ENCODE measurements at regions not wholly inside any gene's neighbourhood (a gene's known extent, or its start where the extent isn't known, plus 50 kb on each side); places are given as distances from the start of the nearest gene placed in this dataset.

- Mint-ChIP-seq H3K27me3 (no peaks in the 10 kb centered on the region), H3K4me3 (no peak overlapping the region), H3K4me1 (no peaks in the 10 kb centered on the region), H3K27ac (no peak overlapping the region), H3K9me3 (ENCODE audit: insufficient read depth) (peaks cover 13% of the 10 kb centered on the region)
- WGBS (ENCODE audit: insufficient coverage), result 88% methylated on average over 2 of the region's 3 CpGs
- no peak overlapping the region for H3K4me2 ChIP-seq (replicated peaks; ENCODE audit: low read depth, low read length, poor library complexity, severe bottlenecking)
- TF ChIP-seq EZH2 (IDR thresholded peaks at IDR 0.05; ENCODE audit: borderline replicate concordance, insufficient read depth, low read depth, low read length, poor library complexity, severe bottlenecking), result no peak
- no peak for TF ChIP-seq CTCF (IDR thresholded peaks at IDR 0.05)
- no peak for ATAC-seq (ENCODE audit: low read depth)
- H3K9ac ChIP-seq (ENCODE audit: low read length), result no peak overlapping the region
- H3K27me3 ChIP-seq (replicated peaks in 1 of 4; ENCODE audit: control extremely low read depth in 1 of 4, control insufficient read depth in 3 of 4, insufficient read depth in 4 of 4, low read length in 3 of 4), result no peaks in the 10 kb centered on the region
- no peak overlapping the region for H2AFZ ChIP-seq (ENCODE audit: insufficient read depth, low read depth, low read length, poor library complexity, severe bottlenecking)
- no peak overlapping the region for H3K27ac ChIP-seq (ENCODE audit: low read length in 2 of 2)
- H4K20me1 ChIP-seq (ENCODE audit: control insufficient read depth, insufficient read depth, low read length, poor library complexity, severe bottlenecking), result no peaks in the 10 kb centered on the region
- ChIA-PET POLR2A (no interaction called here), CTCF (no interaction called here)
- H3K36me3 ChIP-seq (replicated peaks in 1 of 2; ENCODE audit: control extremely low read depth in 1 of 2, control insufficient read depth in 1 of 2, extremely low read depth in 1 of 2, insufficient read depth in 2 of 2, low read length in 1 of 2), result no peaks in the 10 kb centered on the region
- H3K4me3 ChIP-seq (ENCODE audit: control extremely low read depth in 1 of 5, extremely low read depth in 1 of 5, insufficient read depth in 1 of 5, low read depth in 2 of 5, low read length in 4 of 5), result no peak overlapping the region
- peaks cover 0 to 7% (median 0%) of the 10 kb centered on the region in 3 donors for H3K9me3 ChIP-seq (ENCODE audit: control extremely low read depth in 1 of 3, control insufficient read depth in 2 of 3, insufficient read depth in 1 of 3, low read length in 2 of 3)
- intact Hi-C loops (cut with micrococcal nuclease), result no loop called here
- H3K79me2 ChIP-seq (ENCODE audit: control insufficient read depth, insufficient read depth, low read length), result no peaks in the 10 kb centered on the region
- no peaks in the 10 kb centered on the region for H3K4me1 ChIP-seq (ENCODE audit: control insufficient read depth in 2 of 2, insufficient read depth in 2 of 2, low read length in 2 of 2)
- no peak for DNase-seq
Observed at GRCh38 chr7:136256491-136256890, 279.3 kb upstream of the MTPN start.

GRCh38 chr7:136254148-136254547 lies 277.0 kb upstream of the MTPN start:
- no peak overlapping the region for H3K4me3 ChIP-seq (ENCODE audit: control extremely low read depth in 1 of 5, extremely low read depth in 1 of 5, insufficient read depth in 1 of 5, low read depth in 2 of 5, low read length in 4 of 5)
- H3K27me3 Mint-ChIP-seq, result no peaks in the 10 kb centered on the region
- H3K4me2 ChIP-seq (replicated peaks; ENCODE audit: low read depth, low read length, poor library complexity, severe bottlenecking), result no peak overlapping the region
- 93% methylated on average over 3 of the region's 6 CpGs for whole genome bisulfite sequencing (ENCODE audit: insufficient coverage)
- H3K4me1 ChIP-seq (ENCODE audit: control insufficient read depth in 2 of 2, insufficient read depth in 2 of 2, low read length in 2 of 2), result no peaks in the 10 kb centered on the region
- no peaks in the 10 kb centered on the region for H3K9me3 ChIP-seq (ENCODE audit: control extremely low read depth in 1 of 3, control insufficient read depth in 2 of 3, insufficient read depth in 1 of 3, low read length in 2 of 3)
- no peaks in the 10 kb centered on the region for H3K27me3 ChIP-seq (replicated peaks in 1 of 4; ENCODE audit: control extremely low read depth in 1 of 4, control insufficient read depth in 3 of 4, insufficient read depth in 4 of 4, low read length in 3 of 4)
- no peak for ATAC-seq (ENCODE audit: low read depth)
- no peak overlapping the region for H3K27ac ChIP-seq (ENCODE audit: low read length in 2 of 2)
- H3K36me3 ChIP-seq (replicated peaks in 1 of 2; ENCODE audit: control extremely low read depth in 1 of 2, control insufficient read depth in 1 of 2, extremely low read depth in 1 of 2, insufficient read depth in 2 of 2, low read length in 1 of 2), result no peaks in the 10 kb centered on the region
- H2AFZ ChIP-seq (ENCODE audit: insufficient read depth, low read depth, low read length, poor library complexity, severe bottlenecking), result no peak overlapping the region
- H3K4me1 Mint-ChIP-seq, result no peaks in the 10 kb centered on the region
- no peak for DNase-seq
- CTCF ChIA-PET, result no interaction called here
- POLR2A ChIA-PET, result no interaction called here
- no peak for TF ChIP-seq EZH2 (IDR thresholded peaks at IDR 0.05; ENCODE audit: borderline replicate concordance, insufficient read depth, low read depth, low read length, poor library complexity, severe bottlenecking)
- TF ChIP-seq CTCF (IDR thresholded peaks at IDR 0.05), result no peak
- no peaks in the 10 kb centered on the region for H4K20me1 ChIP-seq (ENCODE audit: control insufficient read depth, insufficient read depth, low read length, poor library complexity, severe bottlenecking)
- intact Hi-C loops (cut with micrococcal nuclease), result no loop called here
- no peak overlapping the region for H3K27ac Mint-ChIP-seq
- H3K9me3 Mint-ChIP-seq (ENCODE audit: insufficient read depth), result no peaks in the 10 kb centered on the region
- no peak overlapping the region for H3K4me3 Mint-ChIP-seq
- H3K9ac ChIP-seq (ENCODE audit: low read length), result no peak overlapping the region
- no peaks in the 10 kb centered on the region for H3K79me2 ChIP-seq (ENCODE audit: control insufficient read depth, insufficient read depth, low read length)

Data from B cell (primary cell).